Kidney (tissue), 13 donors: ENCODE measurements at regions not wholly inside any gene's neighbourhood (a gene's known extent, or its start where the extent isn't known, plus 50 kb on each side); places are given as distances from the start of the nearest gene placed in this dataset.

Experiments
- DNase-seq, 5 donors: peaks; one replicate each; pipeline ENCODE4 v3.0.0-alpha.2; 2013 to 2020
- FAIRE-seq: peaks from 2 replicates; lab custom pipeline; 2012; peaks lifted over from hg19 to GRCh38; lab: Jason Lieb, UNC
- H3K27ac ChIP-seq, 2 donors: one replicate each; pipeline ENCODE4 v1.7.0; 2013; ENCODE audit warnings: low read depth in 2 of 2, low read length in 2 of 2, inconsistent platforms in 1 of 2
- H3K27me3 ChIP-seq: one replicate; pipeline ENCODE4 v1.7.1; 2013; ENCODE audit warnings: low read length, inconsistent platforms; ENCODE audit not compliant: control insufficient read depth, insufficient read depth
- H3K36me3 ChIP-seq, 3 donors: one replicate each; pipeline versions ENCODE4 v1.7.0 to v1.7.1; 2013; ENCODE audit warnings: low read length in 3 of 3, control low read depth in 1 of 3, inconsistent platforms in 1 of 3; ENCODE audit not compliant: insufficient read depth in 3 of 3, control insufficient read depth in 2 of 3
- H3K4me1 ChIP-seq, 3 donors: one replicate each; pipeline versions ENCODE4 v1.7.0 to v1.7.1; 2013; ENCODE audit warnings: low read length in 3 of 3, inconsistent platforms in 1 of 3, low read depth in 1 of 3; ENCODE audit not compliant: control insufficient read depth in 2 of 3, insufficient read depth in 2 of 3
- H3K4me3 ChIP-seq, 3 donors: one replicate each; pipeline versions ENCODE4 v1.7.0 to v1.8.1; 2013; ENCODE audit warnings: low read length in 3 of 3, control low read depth in 1 of 3, inconsistent platforms in 1 of 3
- H3K9ac ChIP-seq, 3 donors: one replicate each; pipeline versions ENCODE4 v1.7.0 to v1.7.1; 2013; ENCODE audit warnings: low read length in 3 of 3, control low read depth in 1 of 3, inconsistent platforms in 1 of 3
- H3K9me3 ChIP-seq, 3 donors: one replicate each; pipeline versions ENCODE4 v1.7.0 to v1.7.1; 2013; ENCODE audit warnings: low read length in 3 of 3, control low read depth in 1 of 3, inconsistent platforms in 1 of 3; ENCODE audit not compliant: control insufficient read depth in 2 of 3, insufficient read depth in 1 of 3
- CTCF ChIP-seq: IDR thresholded peaks from 3 replicates; pipeline ENCODE4 v1.5.1; 2012; ENCODE audit warnings: mild to moderate bottlenecking, moderate library complexity, borderline replicate concordance; ENCODE audit not compliant: insufficient read depth; ENCODE audit errors: extremely low read depth
- intact Hi-C: fragments of 100-400 bp; cut with DNase I; formaldehyde crosslinking; loops from one replicate; pipeline ENCODE4 v1.11.1; 2022
- donor health status: control.
- donor health status: control.
- donor health status: control.
- donor health status: control.
- donor health status: control.
- donor health status: DM: yes; HTN: yes; CAD: no.
- donor health status: Normal renal cell carcinoma (clear cell type).

GRCh38 chr2:223701761-223702160, 99.6 kb upstream of the SCG2 start:
- Histone ChIP-seq H3K27me3 (no peaks in the 10 kb centered on the region), H3K9ac (no peak overlapping the region), H3K36me3 (no peaks in the 10 kb centered on the region), H3K4me1 (no peaks in the 10 kb centered on the region), H3K4me3 (no peak overlapping the region), H3K27ac (no peak overlapping the region), H3K9me3 (no peaks in the 10 kb centered on the region)
- intact Hi-C loops, result no loop called here
- DNase-seq (no peak), FAIRE-seq (no peak)
- TF ChIP-seq CTCF, result no peak

GRCh38 chr2:223700221-223700620, 98.1 kb upstream of the SCG2 start:
- Histone ChIP-seq H3K36me3 (no peaks in the 10 kb centered on the region), H3K9me3 (no peaks in the 10 kb centered on the region), H3K27ac (no peak overlapping the region), H3K9ac (no peak overlapping the region), H3K4me3 (no peak overlapping the region), H3K27me3 (no peaks in the 10 kb centered on the region), H3K4me1 (no peaks in the 10 kb centered on the region)
- TF ChIP-seq CTCF, result no peak
- intact Hi-C loops, result no loop called here
- FAIRE-seq (no peak), DNase-seq (no peak)

- TF ChIP-seq CTCF, result no peak
- Histone ChIP-seq H3K9ac (no peak overlapping the region), H3K4me3 (no peak overlapping the region), H3K27me3 (no peaks in the 10 kb centered on the region), H3K4me1 (no peaks in the 10 kb centered on the region), H3K27ac (no peak overlapping the region), H3K36me3 (no peaks in the 10 kb centered on the region), H3K9me3 (no peaks in the 10 kb centered on the region)
- no peak for FAIRE-seq
- intact Hi-C loops, result no loop called here
- DNase-seq, result no peak
Measured at GRCh38 chr2:223697892-223698645, 95.9 kb upstream of the SCG2 start.
